B cell (primary cell): ENCODE measurements at regions not wholly inside any gene's neighbourhood (a gene's known extent, or its start where the extent isn't known, plus 50 kb on each side); places are given as distances from the start of the nearest gene placed in this dataset.

Experiments
- ATAC-seq: fragments of 200-7000 bp; cut with Tn5 transposase; one replicate; pipeline ENCODE4 v1.10.0; 2021; ENCODE audit warnings: low read depth, mild to moderate bottlenecking, moderate number of reproducible peaks, moderate library complexity
- CTCF ChIA-PET: fragments of 350-600 bp; sonication (Branson Sonifier 250); formaldehyde crosslinking; loops from one replicate; lab custom pipeline; 2021; ENCODE audit warnings: antibody characterized with exemption, inconsistent platforms; lab: Charles Lee
- POLR2A ChIA-PET: fragments of 350-600 bp; sonication (Branson Sonifier 250); formaldehyde crosslinking; loops from one replicate; lab custom pipeline; 2021; ENCODE audit warnings: antibody characterized with exemption; lab: Charles Lee
- DNase-seq: peaks from one replicate; pipeline ENCODE4 v3.0.0; 2013
- H2AFZ ChIP-seq: 2 replicates; pipeline ENCODE4 v1.6.1; 2012; ENCODE audit warnings: mild to moderate bottlenecking, low read depth, low read length; ENCODE audit not compliant: insufficient read depth, poor library complexity, severe bottlenecking
- H3K27ac ChIP-seq, 2 donors: 1 replicate in 1 of 2; 2 replicates in 1 of 2; pipeline ENCODE4 v1.5.1; 2012 to 2013; ENCODE audit warnings: low read length in 2 of 2, mild to moderate bottlenecking in 2 of 2, moderate library complexity in 1 of 2
- H3K27me3 ChIP-seq, 4 experiments: fragments of 200-600 bp in 1 of 4; sonication (generic) in 1 of 4; replicated peaks in 1 of 4; 1 replicate in 2 of 4; 2 replicates in 2 of 4; pipeline versions ENCODE4 v1.6.1 to v1.7.0; 2013 to 2016; ENCODE audit warnings: low read length in 3 of 4, mild to moderate bottlenecking in 2 of 4, mixed read lengths in 1 of 4, moderate library complexity in 1 of 4; ENCODE audit not compliant: insufficient read depth in 4 of 4, control insufficient read depth in 3 of 4; ENCODE audit errors: control extremely low read depth in 1 of 4
- H3K36me3 ChIP-seq, 2 experiments: replicated peaks in 1 of 2; 1 replicate in 1 of 2; 2 replicates in 1 of 2; pipeline versions ENCODE4 v1.6.1 to v1.7.1; 2013; ENCODE audit warnings: low read length in 1 of 2; ENCODE audit not compliant: insufficient read depth in 2 of 2, control insufficient read depth in 1 of 2; ENCODE audit errors: control extremely low read depth in 1 of 2, extremely low read depth in 1 of 2
- H3K4me1 ChIP-seq, 2 donors: fragments of 200-600 bp in 1 of 2; sonication (generic) in 1 of 2; 1 replicate in 1 of 2; 2 replicates in 1 of 2; pipeline versions ENCODE4 v1.5.1 to v1.6.1; 2013 to 2017; ENCODE audit warnings: low read length in 2 of 2; ENCODE audit not compliant: control insufficient read depth in 2 of 2, insufficient read depth in 2 of 2
- H3K4me2 ChIP-seq: replicated peaks from 2 replicates; pipeline ENCODE3; 2012; ENCODE audit warnings: mild to moderate bottlenecking, low read depth, low read length; ENCODE audit not compliant: poor library complexity, severe bottlenecking
- H3K4me3 ChIP-seq, 5 experiments: fragments of 200-600 bp in 1 of 5; sonication (generic) in 1 of 5; 1 replicate in 3 of 5; 2 replicates in 2 of 5; pipeline versions ENCODE4 v1.5.1 to v1.7.0; 2011 to 2016; ENCODE audit warnings: low read length in 4 of 5, mild to moderate bottlenecking in 4 of 5, low read depth in 2 of 5, control low read depth in 1 of 5, moderate library complexity in 1 of 5; ENCODE audit not compliant: insufficient read depth in 1 of 5; ENCODE audit errors: control extremely low read depth in 1 of 5, extremely low read depth in 1 of 5
- H3K79me2 ChIP-seq: fragments of 200-600 bp; sonication (generic); one replicate; pipeline ENCODE4 v1.6.0; 2016; ENCODE audit warnings: low read length; ENCODE audit not compliant: control insufficient read depth, insufficient read depth
- H3K9ac ChIP-seq: fragments of 200-600 bp; sonication (generic); 2 replicates; pipeline ENCODE4 v1.6.1; 2017; ENCODE audit warnings: mild to moderate bottlenecking, low read length, moderate library complexity
- H3K9me3 ChIP-seq, 3 donors: one replicate each; pipeline versions ENCODE4 v1.6.1 to v1.7.1; 2013; ENCODE audit warnings: low read length in 2 of 3; ENCODE audit not compliant: control insufficient read depth in 2 of 3, insufficient read depth in 1 of 3; ENCODE audit errors: control extremely low read depth in 1 of 3
- H4K20me1 ChIP-seq: 2 replicates; pipeline ENCODE4 v1.6.0; 2012; ENCODE audit warnings: mild to moderate bottlenecking, low read length; ENCODE audit not compliant: insufficient read depth, control insufficient read depth, poor library complexity, severe bottlenecking
- H3K27ac Mint-ChIP-seq: one replicate; pipeline ENCODE4 v1.8.0; 2021; ENCODE audit warnings: mixed read lengths
- H3K27me3 Mint-ChIP-seq: one replicate; pipeline ENCODE4 v1.8.0; 2021; ENCODE audit warnings: mixed read lengths
- H3K4me1 Mint-ChIP-seq: one replicate; pipeline ENCODE4 v1.8.0; 2021; ENCODE audit warnings: mixed read lengths
- H3K4me3 Mint-ChIP-seq: one replicate; pipeline ENCODE4 v1.8.0; 2021; ENCODE audit warnings: mixed read lengths
- H3K9me3 Mint-ChIP-seq: one replicate; pipeline ENCODE4 v1.8.0; 2022; ENCODE audit warnings: mixed read lengths; ENCODE audit not compliant: insufficient read depth
- EZH2 ChIP-seq: IDR thresholded peaks from 2 replicates; pipeline ENCODE4 v1.6.1; 2012; ENCODE audit warnings: borderline replicate concordance, low read depth, mild to moderate bottlenecking, moderate library complexity, low read length; ENCODE audit not compliant: insufficient read depth, poor library complexity, severe bottlenecking
- WGBS: methylation state at CpG from one replicate; pipeline ENCODE4 v1.1.5; 2013; ENCODE audit warnings: missing lambda C conversion rate; ENCODE audit not compliant: insufficient coverage; 5-methylcytosine and 5-hydroxymethylcytosine counted together
- intact Hi-C: fragments of 100-400 bp; cut with micrococcal nuclease; formaldehyde crosslinking; loops from one replicate; pipeline ENCODE4 v1.10.0; 2022
- TF ChIP-seq, protein P1 (sequence below): fragments of 200-600 bp; IDR thresholded peaks from one replicate; pipeline ENCODE4 v1.8.0; 2022; ENCODE audit warnings: antibody characterized with exemption, mild to moderate bottlenecking

- no peak overlapping the region for H3K27ac Mint-ChIP-seq
- CTCF ChIA-PET, result no interaction called here
- no peak for DNase-seq
- Histone ChIP-seq H3K27ac (no peak overlapping the region), H3K79me2 (no peaks in the 10 kb centered on the region), H3K4me2 (no peak overlapping the region), H3K9ac (no peak overlapping the region), H2AFZ (no peak overlapping the region), H4K20me1 (no peaks in the 10 kb centered on the region), H3K27me3 (no peaks in the 10 kb centered on the region), H3K9me3 (peaks cover 0 to 4% (median 0%) of the 10 kb centered on the region in 3 donors), H3K4me1 (no peaks in the 10 kb centered on the region), H3K4me3 (no peak overlapping the region), H3K36me3 (no peaks in the 10 kb centered on the region)
- intact Hi-C loops, result no loop called here
- 87% methylated on average over 10 of the region's 15 CpGs for WGBS
- H3K4me1 Mint-ChIP-seq, result no peaks in the 10 kb centered on the region
- no peak for TF ChIP-seq EZH2
- TF ChIP-seq, protein P1, sequence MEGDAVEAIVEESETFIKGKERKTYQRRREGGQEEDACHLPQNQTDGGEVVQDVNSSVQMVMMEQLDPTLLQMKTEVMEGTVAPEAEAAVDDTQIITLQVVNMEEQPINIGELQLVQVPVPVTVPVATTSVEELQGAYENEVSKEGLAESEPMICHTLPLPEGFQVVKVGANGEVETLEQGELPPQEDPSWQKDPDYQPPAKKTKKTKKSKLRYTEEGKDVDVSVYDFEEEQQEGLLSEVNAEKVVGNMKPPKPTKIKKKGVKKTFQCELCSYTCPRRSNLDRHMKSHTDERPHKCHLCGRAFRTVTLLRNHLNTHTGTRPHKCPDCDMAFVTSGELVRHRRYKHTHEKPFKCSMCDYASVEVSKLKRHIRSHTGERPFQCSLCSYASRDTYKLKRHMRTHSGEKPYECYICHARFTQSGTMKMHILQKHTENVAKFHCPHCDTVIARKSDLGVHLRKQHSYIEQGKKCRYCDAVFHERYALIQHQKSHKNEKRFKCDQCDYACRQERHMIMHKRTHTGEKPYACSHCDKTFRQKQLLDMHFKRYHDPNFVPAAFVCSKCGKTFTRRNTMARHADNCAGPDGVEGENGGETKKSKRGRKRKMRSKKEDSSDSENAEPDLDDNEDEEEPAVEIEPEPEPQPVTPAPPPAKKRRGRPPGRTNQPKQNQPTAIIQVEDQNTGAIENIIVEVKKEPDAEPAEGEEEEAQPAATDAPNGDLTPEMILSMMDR, result no peak
- no peaks in the 10 kb centered on the region for H3K27me3 Mint-ChIP-seq
- no peaks in the 10 kb centered on the region for H3K9me3 Mint-ChIP-seq
- POLR2A ChIA-PET, result no interaction called here
- no peak overlapping the region for H3K4me3 Mint-ChIP-seq
- no peak for ATAC-seq
Observed at GRCh38 chr6:50585441-50586330, 127.6 kb upstream of the TFAP2D start.

- no peak overlapping the region for H3K27ac ChIP-seq
- WGBS, result no CpG with 5 or more reads among the region's 2 CpGs
- H3K36me3 ChIP-seq, result no peaks in the 10 kb centered on the region
- Mint-ChIP-seq H3K27me3 (no peaks in the 10 kb centered on the region), H3K4me3 (no peak overlapping the region), H3K27ac (no peak overlapping the region), H3K9me3 (no peaks in the 10 kb centered on the region), H3K4me1 (no peaks in the 10 kb centered on the region)
- no peaks in the 10 kb centered on the region for H3K79me2 ChIP-seq
- no peaks in the 10 kb centered on the region for H3K4me1 ChIP-seq
- POLR2A ChIA-PET, result no interaction called here
- no peaks in the 10 kb centered on the region for H4K20me1 ChIP-seq
- H3K9me3 ChIP-seq, result peaks cover 0 to 4% (median 0%) of the 10 kb centered on the region in 3 donors
- DNase-seq, result no peak
- intact Hi-C loops, result no loop called here
- CTCF ChIA-PET, result no interaction called here
- H3K9ac ChIP-seq, result no peak overlapping the region
- TF ChIP-seq, protein P1, result no peak
- TF ChIP-seq EZH2, result no peak
- H3K27me3 ChIP-seq, result no peaks in the 10 kb centered on the region
- ATAC-seq, result no peak
- no peak overlapping the region for H3K4me2 ChIP-seq
- H2AFZ ChIP-seq, result no peak overlapping the region
- no peak overlapping the region for H3K4me3 ChIP-seq
Observed at GRCh38 chr6:50586331-50586675, 127.0 kb upstream of the TFAP2D start.
